Bronchial epithelial cell (primary cell): ENCODE measurements at regions not wholly inside any gene's neighbourhood (a gene's known extent, or its start where the extent isn't known, plus 50 kb on each side); places are given as distances from the start of the nearest gene placed in this dataset.

Experiments
- DNase-seq: peaks from one replicate; pipeline ENCODE4 v3.0.0-alpha.2; 2010; ENCODE audit warnings: low read depth
- FAIRE-seq: peaks from 2 replicates; lab custom pipeline; 2011; peaks lifted over from hg19 to GRCh38; lab: Jason Lieb, UNC
- H3K27me3 ChIP-seq: 2 replicates; pipeline ENCODE4 v1.5.1; 2011; ENCODE audit warnings: low read length; ENCODE audit not compliant: control insufficient read depth, insufficient read depth
- H3K36me3 ChIP-seq: 2 replicates; pipeline ENCODE4 v1.5.1; 2011; ENCODE audit warnings: low read length; ENCODE audit not compliant: control insufficient read depth, insufficient read depth
- H3K4me3 ChIP-seq: 2 replicates; pipeline ENCODE4 v1.5.1; 2011; ENCODE audit warnings: mild to moderate bottlenecking, low read depth, low read length, control low read depth
- TF ChIP-seq, protein P1 (sequence below): IDR thresholded peaks from 2 replicates; pipeline ENCODE4 v1.5.1; 2011; ENCODE audit warnings: mild to moderate bottlenecking, moderate library complexity, low read length, control low read depth, inconsistent platforms; ENCODE audit not compliant: insufficient read depth, severe bottlenecking

GRCh38 chr2:104025295-104025694, 828.6 kb upstream of the POU3F3 start:
- no peak for FAIRE-seq
- TF ChIP-seq, protein P1, sequence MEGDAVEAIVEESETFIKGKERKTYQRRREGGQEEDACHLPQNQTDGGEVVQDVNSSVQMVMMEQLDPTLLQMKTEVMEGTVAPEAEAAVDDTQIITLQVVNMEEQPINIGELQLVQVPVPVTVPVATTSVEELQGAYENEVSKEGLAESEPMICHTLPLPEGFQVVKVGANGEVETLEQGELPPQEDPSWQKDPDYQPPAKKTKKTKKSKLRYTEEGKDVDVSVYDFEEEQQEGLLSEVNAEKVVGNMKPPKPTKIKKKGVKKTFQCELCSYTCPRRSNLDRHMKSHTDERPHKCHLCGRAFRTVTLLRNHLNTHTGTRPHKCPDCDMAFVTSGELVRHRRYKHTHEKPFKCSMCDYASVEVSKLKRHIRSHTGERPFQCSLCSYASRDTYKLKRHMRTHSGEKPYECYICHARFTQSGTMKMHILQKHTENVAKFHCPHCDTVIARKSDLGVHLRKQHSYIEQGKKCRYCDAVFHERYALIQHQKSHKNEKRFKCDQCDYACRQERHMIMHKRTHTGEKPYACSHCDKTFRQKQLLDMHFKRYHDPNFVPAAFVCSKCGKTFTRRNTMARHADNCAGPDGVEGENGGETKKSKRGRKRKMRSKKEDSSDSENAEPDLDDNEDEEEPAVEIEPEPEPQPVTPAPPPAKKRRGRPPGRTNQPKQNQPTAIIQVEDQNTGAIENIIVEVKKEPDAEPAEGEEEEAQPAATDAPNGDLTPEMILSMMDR, result no peak
- Histone ChIP-seq H3K36me3 (no peaks in the 10 kb centered on the region), H3K27me3 (no peaks in the 10 kb centered on the region), H3K4me3 (no peak overlapping the region)
- DNase-seq, result peak; percentile 1

GRCh38 chr2:104026725-104027124, 827.2 kb upstream of the POU3F3 start:
- Histone ChIP-seq H3K36me3 (no peaks in the 10 kb centered on the region), H3K4me3 (no peak overlapping the region), H3K27me3 (no peaks in the 10 kb centered on the region)
- no peak for FAIRE-seq
- DNase-seq, result no peak
- TF ChIP-seq, protein P1, result no peak

DNA sequence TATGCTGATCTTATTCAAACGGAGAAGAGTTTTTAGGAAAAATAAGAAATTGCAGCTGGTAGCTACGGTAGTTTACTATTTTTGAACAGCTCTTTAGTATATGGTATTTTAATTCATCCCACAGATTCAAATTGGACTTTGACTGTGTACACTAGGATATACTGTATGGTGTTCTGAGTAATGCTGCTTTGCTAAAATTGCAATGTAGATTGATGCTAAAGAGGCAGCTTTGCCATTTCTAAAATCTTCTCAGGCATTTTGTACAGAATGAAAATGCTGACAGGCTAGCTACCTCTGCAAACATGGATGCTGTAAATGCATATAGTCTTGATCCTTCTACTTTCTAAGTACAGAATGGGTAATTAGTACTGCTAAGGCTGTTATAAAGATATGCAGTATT, 826.6 kb upstream of the POU3F3 start:
- FAIRE-seq (no peak), DNase-seq (no peak)
- TF ChIP-seq, protein P1, result no peak

DNA sequence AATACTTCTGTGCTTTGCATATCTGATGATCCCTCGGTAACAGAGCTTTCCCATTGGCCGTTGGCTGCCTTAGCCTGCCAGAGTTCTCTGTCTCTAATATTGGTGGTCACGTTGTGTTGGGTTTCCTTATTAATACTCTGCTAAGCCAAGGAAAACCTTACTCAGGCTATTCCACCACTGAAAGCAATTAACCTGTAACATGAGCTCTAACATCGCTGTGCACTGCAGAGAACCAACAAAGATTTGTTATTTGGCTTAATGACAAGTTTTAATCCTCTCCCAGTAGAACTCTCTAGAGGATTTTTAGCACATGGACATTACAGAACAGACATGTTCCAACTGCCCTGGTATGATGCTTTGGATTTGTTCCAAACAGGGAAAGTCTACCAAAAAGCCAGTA, 825.9 kb upstream of the POU3F3 start:
- no peak for DNase-seq
- TF ChIP-seq, protein P1, result no peak
- Histone ChIP-seq H3K27me3 (no peaks in the 10 kb centered on the region), H3K4me3 (no peak overlapping the region), H3K36me3 (no peaks in the 10 kb centered on the region)
- no peak for FAIRE-seq

More for the DNA sequence above, 826.6 kb upstream of the POU3F3 start:
- H3K36me3 ChIP-seq, result no peaks in the 10 kb centered on the region
- H3K4me3 ChIP-seq, result no peak overlapping the region
- no peaks in the 10 kb centered on the region for H3K27me3 ChIP-seq

GRCh38 chr2:104033399-104033798, 820.5 kb upstream of the POU3F3 start:
- peak; percentile 12 for DNase-seq
- H3K36me3 ChIP-seq, result no peaks in the 10 kb centered on the region
- TF ChIP-seq, protein P1, result no peak
- no peak for FAIRE-seq
- H3K4me3 ChIP-seq, result no peak overlapping the region
- no peaks in the 10 kb centered on the region for H3K27me3 ChIP-seq

- no peaks in the 10 kb centered on the region for H3K36me3 ChIP-seq
- DNase-seq (no peak), FAIRE-seq (no peak)
- no peak overlapping the region for H3K4me3 ChIP-seq
- H3K27me3 ChIP-seq, result no peaks in the 10 kb centered on the region
- TF ChIP-seq, protein P1, result no peak
Observed at GRCh38 chr2:104040771-104041170, 813.1 kb upstream of the POU3F3 start.
